ENCODE measurements at regions not wholly inside any gene's neighbourhood (a gene's known extent, or its start where the extent isn't known, plus 50 kb on each side); places are given as distances from the start of the nearest gene placed in this dataset.
"Not testable (repeated sequence)": the region's sequence is repeated elsewhere in the genome, so short reads cannot be mapped to it uniquely, and the experiment has no call there.

DNA sequence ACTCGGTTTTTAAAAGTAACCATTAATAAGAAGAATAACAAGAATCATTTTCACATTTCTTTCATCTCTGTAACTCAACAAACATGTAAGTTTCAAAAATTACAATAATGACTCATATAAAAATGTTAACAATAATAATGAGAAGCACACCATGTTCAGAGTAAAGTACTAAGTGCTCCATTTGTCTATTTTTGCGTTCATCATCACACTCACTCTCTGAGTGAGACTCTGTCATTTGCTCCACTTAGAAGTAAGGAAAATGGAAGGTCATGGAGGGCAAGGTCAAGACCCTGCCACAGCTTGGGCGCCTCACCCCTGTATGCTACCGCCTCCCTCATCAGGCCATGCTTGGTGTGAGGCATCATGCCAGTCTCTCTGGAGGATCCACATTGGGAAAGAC, 129.9 kb downstream of the TMEM30B start:
- Mint-ChIP-seq H3K27me3 (ENCODE audit: low read depth) (peaks cover 6% of the 10 kb centered on the region), H3K4me1 (ENCODE audit: low read depth) (peaks cover 4% of the 10 kb centered on the region), H3K27ac (no peak overlapping the region), H3K36me3 (ENCODE audit: low read depth) (no peaks in the 10 kb centered on the region), H3K9me3 (no peaks in the 10 kb centered on the region), H3K4me3 (no peak overlapping the region)
- no peak for DNase-seq
- CTCF ChIA-PET, result no interaction called here
- intact Hi-C loops (cut with micrococcal nuclease), result no loop called here

DNA sequence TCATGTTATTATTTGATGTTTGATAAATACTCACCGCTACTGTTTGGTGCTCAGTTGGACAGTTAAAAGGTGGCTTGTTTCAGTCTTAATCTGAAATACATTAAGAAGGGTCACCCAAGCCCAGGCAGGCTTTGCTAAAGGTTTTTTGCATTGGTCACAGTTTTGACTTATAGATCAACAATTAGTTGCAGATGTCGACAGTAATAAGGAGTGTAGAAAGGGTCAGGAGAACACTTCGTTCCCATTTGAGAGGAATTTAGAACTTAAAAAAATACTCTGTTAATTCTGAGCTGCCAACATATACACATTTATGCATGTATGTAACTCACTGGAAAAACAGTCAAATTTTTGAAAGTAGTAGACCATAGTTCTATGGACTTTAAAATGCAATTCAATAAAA, 130.3 kb downstream of the TMEM30B start:
- Mint-ChIP-seq H3K27me3 (ENCODE audit: low read depth) (peaks cover 6% of the 10 kb centered on the region), H3K27ac (no peak overlapping the region), H3K36me3 (ENCODE audit: low read depth) (no peaks in the 10 kb centered on the region), H3K9me3 (no peaks in the 10 kb centered on the region), H3K4me3 (no peak overlapping the region), H3K4me1 (ENCODE audit: low read depth) (peaks cover 4% of the 10 kb centered on the region)
- intact Hi-C loops (cut with micrococcal nuclease), result no loop called here
- DNase-seq, result no peak
- CTCF ChIA-PET, result no interaction called here

DNA sequence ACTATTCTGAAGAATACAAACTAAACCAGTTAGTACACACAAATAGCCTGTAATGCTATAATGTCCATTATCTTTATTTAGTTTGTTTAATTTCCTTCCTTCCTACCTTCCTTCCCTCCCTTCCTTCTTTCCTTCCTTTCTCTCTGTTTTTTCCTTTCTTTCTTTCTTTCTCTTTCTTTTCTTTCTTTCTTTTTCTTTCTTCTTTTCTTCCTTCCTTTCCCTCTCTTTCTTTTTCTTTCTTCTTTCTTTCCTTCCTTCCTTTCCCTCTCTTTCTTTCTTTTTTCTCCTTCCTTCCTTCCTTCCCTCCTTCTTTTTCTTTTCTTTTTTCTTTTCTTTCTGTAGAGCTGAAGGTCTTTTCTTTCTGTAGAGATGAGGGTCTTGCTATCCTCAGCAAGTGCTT, 131.2 kb downstream of the TMEM30B start:
- Mint-ChIP-seq H3K4me1 (ENCODE audit: low read depth) (peaks cover 4% of the 10 kb centered on the region), H3K27me3 (ENCODE audit: low read depth) (peaks cover 6% of the 10 kb centered on the region), H3K36me3 (ENCODE audit: low read depth) (no peaks in the 10 kb centered on the region), H3K9me3 (peaks cover 4% of the 10 kb centered on the region), H3K4me3 (no peak overlapping the region), H3K27ac (no peak overlapping the region)
- DNase-seq, result no peak
- CTCF ChIA-PET, result no interaction called here
- intact Hi-C loops (cut with micrococcal nuclease), result no loop called here

DNA sequence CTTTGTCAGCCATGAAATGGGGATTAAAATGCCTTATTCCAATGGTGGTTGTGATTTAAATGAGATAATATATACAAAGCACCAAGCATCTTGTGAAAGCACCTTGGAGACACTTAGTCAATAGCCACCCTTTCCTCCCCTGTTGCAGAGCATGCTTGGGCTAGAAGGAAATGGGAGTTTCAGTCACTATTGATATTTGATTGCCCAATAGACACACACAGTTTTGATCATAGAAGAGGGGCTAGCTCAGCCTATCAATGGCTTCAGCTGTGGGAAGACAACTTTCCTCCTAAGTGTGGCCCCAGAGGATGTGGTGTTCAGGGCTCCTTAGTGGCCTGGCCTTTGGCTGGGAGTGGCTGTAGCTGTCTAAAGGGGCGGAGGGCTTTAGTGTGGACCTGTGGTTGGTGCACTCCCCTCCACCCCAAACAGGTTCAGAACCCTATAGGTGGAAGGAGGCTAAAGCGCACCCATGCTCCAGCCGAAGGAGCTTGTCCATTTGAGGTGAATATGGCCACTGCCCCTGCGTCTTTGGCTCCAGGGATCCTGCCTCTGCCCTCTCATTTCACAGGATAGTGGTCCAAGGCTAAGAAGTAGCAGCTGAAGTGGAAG, 132.3 kb downstream of the TMEM30B start:
- no peak overlapping the region for H3K27ac Mint-ChIP-seq
- no peak for DNase-seq
- H3K27me3 Mint-ChIP-seq (ENCODE audit: low read depth), result peaks cover 6% of the 10 kb centered on the region
- intact Hi-C loops (cut with micrococcal nuclease), result no loop called here
- H3K36me3 Mint-ChIP-seq (ENCODE audit: low read depth), result no peaks in the 10 kb centered on the region
- H3K4me1 Mint-ChIP-seq (ENCODE audit: low read depth), result peaks cover 4% of the 10 kb centered on the region
- peaks cover 14% of the 10 kb centered on the region for H3K9me3 Mint-ChIP-seq
- CTCF ChIA-PET, result no interaction called here
- no peak overlapping the region for H3K4me3 Mint-ChIP-seq

DNA sequence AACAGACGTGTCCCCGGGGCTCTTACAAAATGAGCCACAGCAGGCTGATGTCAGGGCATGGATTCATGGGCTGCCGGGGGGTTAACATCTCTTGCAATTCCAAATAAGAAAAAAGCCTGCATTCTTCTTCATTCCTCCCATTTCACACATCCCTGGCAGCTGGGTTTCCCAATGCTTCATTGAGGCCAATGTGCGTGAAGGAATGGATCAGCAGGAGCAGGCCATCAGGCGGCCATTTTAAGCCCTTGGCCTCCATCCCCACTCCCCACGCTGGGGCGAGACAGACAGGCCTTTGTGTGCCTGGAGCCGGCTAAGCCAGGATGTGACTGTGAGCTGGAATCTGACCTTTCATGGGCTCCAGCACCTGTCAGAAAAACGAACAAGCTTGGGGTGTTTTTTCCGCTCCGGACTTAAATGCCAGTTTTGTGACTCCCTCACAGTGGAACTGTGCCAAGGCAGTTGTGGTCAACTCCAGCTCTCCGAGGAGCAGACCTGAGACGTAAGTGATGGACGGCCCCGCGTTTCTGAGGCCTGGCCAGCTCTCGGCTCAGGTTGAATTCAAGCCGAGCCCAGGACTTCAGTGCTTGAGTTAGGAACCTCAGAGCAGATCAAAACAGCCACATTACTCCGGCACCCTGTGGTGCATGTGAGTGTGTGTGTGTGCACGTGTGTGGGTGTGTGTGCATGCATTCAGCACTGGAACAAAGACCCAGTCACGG, 133.1 kb downstream of the TMEM30B start:
- Mint-ChIP-seq H3K27me3 (ENCODE audit: low read depth) (peaks cover 5% of the 10 kb centered on the region), H3K9me3 (peaks cover 21% of the 10 kb centered on the region), H3K36me3 (ENCODE audit: low read depth) (no peaks in the 10 kb centered on the region), H3K4me3 (no peak overlapping the region), H3K4me1 (ENCODE audit: low read depth) (peaks cover 4% of the 10 kb centered on the region), H3K27ac (no peak overlapping the region)
- intact Hi-C loops (cut with micrococcal nuclease), result no loop called here
- DNase-seq, result no peak
- CTCF ChIA-PET, result no interaction called here

DNA sequence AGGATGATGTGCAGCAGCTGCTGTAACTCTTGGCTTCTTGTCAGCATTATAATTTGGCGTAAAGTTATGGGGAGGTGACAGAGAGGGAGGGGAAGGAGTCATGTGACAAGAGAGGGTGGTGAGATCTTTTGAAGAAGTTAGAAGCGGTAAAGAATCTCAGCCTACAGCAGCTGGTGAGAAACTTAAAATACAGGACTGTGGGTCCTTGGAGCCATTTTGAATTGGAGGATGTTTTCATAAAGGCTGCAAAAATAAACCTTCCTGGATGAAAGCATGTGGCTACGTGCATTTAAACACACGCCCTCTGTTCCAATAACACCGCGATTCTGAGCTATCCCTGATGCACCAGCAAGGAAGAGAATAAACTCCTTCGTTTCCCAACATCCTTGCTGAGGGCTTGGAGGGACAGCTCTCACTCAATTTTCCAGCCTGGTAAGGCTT, 133.7 kb downstream of the TMEM30B start:
- intact Hi-C loops (cut with micrococcal nuclease), result no loop called here

DNA sequence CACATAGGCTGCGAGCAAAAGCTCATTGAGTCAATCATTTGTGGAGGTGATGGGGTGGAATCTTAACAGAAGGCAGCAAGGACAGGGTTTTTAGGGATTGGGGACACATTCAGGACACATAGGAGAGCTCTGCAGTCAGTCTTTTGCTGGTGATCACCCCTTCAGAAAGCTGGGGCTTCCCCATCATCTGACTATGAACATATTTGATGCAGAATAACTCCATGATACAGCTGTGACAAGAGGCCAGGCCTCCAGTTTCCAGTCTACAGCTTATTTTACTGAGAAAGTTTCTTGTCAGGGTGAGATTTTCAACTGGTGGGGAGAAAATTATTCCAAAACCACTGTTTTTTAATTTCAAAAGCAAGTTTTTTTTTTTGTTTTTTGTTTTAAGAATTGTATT, 134.2 kb downstream of the TMEM30B start:
- H3K27ac Mint-ChIP-seq, result no peak overlapping the region
- no peak for DNase-seq
- H3K4me3 Mint-ChIP-seq, result no peak overlapping the region
- CTCF ChIA-PET, result interaction anchor here (0.6 kb wide), 1 partner anchor 104 kb away, joined by 5 read pairs; no protein-coding TSS in a partner anchor
- intact Hi-C loops (cut with micrococcal nuclease), result no loop called here
- peaks cover 4% of the 10 kb centered on the region for H3K4me1 Mint-ChIP-seq (ENCODE audit: low read depth)
- H3K36me3 Mint-ChIP-seq (ENCODE audit: low read depth), result no peaks in the 10 kb centered on the region
- peaks cover 22% of the 10 kb centered on the region for H3K9me3 Mint-ChIP-seq
- no peaks in the 10 kb centered on the region for H3K27me3 Mint-ChIP-seq (ENCODE audit: low read depth)

More for the DNA sequence above, 133.7 kb downstream of the TMEM30B start:
- peaks cover 22% of the 10 kb centered on the region for H3K9me3 Mint-ChIP-seq
- H3K36me3 Mint-ChIP-seq (ENCODE audit: low read depth), result no peaks in the 10 kb centered on the region
- no peak for DNase-seq
- peaks cover 4% of the 10 kb centered on the region for H3K4me1 Mint-ChIP-seq (ENCODE audit: low read depth)
- H3K27me3 Mint-ChIP-seq (ENCODE audit: low read depth), result no peaks in the 10 kb centered on the region
- CTCF ChIA-PET, result no interaction called here
- no peak overlapping the region for H3K27ac Mint-ChIP-seq
- H3K4me3 Mint-ChIP-seq, result no peak overlapping the region

DNA sequence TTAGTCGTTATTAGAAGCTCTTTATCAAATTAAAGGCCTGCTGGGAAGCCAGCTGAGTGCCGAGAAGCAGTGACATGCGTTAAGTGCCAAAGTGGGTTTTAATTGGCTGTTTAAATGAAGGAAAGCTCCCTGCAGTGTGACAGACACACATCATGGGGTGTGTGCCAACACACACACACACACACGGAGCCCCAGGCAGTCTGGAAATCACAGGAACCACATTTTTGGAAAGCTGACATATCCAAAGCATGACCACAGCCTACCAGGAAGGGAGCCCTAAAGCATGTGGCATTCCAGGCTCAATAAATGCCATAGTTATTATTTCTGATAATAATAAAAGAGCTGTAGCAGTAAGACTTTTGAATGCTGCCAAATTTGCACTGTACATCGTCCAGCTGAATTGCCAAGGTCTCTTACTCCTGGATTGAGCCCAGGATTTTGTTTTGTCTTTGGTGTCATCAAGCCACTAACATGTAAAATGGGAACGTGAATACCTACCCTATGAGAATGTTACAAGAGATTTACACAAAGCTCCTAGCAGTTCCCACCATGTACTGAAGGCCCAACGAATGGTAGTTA, 135.1 kb downstream of the TMEM30B start:
- Mint-ChIP-seq H3K9me3 (peaks cover 22% of the 10 kb centered on the region), H3K4me3 (no peak overlapping the region), H3K27ac (no peak overlapping the region), H3K27me3 (ENCODE audit: low read depth) (no peaks in the 10 kb centered on the region), H3K36me3 (ENCODE audit: low read depth) (no peaks in the 10 kb centered on the region), H3K4me1 (ENCODE audit: low read depth) (peaks cover 4% of the 10 kb centered on the region)
- intact Hi-C loops (cut with micrococcal nuclease), result no loop called here
- CTCF ChIA-PET, result no interaction called here
- DNase-seq, result no peak

DNA sequence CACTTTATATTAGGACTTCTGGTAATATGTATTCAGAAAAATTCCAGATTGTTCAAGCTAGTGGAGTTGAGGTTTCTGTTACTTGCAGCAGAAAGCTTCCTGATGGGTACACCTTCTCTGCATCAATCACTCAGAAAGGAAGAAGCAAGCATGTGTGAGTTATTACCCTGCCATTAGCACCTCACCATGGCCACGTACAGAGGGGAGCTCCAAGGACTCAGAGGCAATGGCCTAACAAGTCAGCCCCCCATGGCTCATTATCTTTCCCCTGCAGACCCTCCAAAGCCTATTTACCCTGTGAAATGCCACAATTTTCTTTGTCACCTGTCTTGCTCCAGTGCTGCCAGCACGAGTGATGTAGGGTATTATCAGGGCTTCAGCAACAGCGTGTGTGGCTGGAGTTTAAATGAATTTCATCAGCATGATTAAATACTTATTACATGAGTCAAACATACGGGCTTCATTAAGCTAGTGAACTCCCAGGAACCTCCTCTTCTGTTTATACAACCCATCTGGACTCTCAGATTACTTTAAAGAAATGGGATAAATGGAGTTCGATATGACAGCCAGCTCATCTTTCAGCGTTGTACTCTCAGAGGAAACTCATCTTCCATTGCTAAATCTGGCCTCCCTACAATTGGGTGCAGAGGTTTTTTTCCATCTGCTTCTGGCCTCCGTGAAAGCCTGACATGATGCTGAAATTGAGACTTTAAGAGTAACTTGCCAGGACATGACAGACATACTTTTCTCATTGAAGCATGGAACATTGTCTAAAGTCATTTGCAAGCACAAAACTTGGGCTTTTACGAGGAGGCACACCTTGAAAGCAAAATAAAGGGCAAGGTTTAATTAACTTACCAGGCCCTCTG, 135.9 kb downstream of the TMEM30B start:
- Mint-ChIP-seq H3K9me3 (peaks cover 22% of the 10 kb centered on the region), H3K4me1 (ENCODE audit: low read depth) (peaks cover 4% of the 10 kb centered on the region), H3K27ac (no peak overlapping the region), H3K36me3 (ENCODE audit: low read depth) (no peaks in the 10 kb centered on the region), H3K4me3 (no peak overlapping the region), H3K27me3 (ENCODE audit: low read depth) (no peaks in the 10 kb centered on the region)
- intact Hi-C loops (cut with micrococcal nuclease), result no loop called here
- CTCF ChIA-PET, result no interaction called here
- no peak for DNase-seq

DNA sequence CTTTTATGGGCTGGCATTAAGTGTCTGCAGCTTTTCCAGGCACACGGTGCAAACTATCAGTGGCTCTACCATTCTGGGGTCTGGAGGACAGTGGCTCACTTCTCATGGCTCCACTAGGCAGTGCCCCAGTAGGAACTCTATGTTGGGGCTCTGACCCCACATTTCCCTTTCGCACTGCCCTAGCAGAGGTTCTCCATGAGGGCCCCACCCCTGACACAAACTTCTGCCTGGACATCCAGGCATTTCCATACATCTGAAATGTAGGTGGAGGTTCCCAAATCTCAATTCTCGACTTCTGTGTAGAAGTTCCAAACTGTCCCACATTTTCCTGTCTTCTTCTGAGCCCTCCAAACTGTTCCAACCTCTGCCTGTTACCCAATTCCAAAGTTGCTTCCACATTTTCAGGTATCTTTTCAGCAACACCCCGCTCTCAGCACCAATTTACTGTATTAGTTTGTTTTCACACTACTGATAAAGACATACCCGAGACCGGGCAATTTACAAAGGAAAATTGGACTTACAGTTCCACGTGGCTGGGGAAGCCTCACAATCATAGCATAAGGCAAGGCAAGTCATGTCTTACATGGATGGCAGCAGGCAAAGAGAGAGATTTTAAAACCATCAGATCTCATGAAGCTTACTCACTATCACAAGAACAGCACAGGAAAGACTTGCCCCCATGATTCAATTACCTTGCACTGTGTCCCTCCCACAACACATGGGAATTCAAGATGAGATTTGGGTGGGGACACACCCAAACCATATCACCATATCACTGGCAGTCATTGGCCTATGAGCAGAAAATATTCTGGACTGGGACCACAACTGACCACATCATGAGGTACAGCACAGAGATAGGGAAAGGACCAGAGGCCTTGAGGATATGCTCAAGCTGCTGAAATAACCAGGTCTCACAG, 136.8 kb downstream of the TMEM30B start:
- H3K4me1 Mint-ChIP-seq (ENCODE audit: low read depth); H3K27ac Mint-ChIP-seq; H3K27me3 Mint-ChIP-seq (ENCODE audit: low read depth); H3K36me3 Mint-ChIP-seq (ENCODE audit: low read depth); intact Hi-C loops (cut with micrococcal nuclease); H3K4me3 Mint-ChIP-seq; DNase-seq; CTCF ChIA-PET: not testable (repeated sequence)
- H3K9me3 Mint-ChIP-seq, result peaks cover 22% of the 10 kb centered on the region

DNA sequence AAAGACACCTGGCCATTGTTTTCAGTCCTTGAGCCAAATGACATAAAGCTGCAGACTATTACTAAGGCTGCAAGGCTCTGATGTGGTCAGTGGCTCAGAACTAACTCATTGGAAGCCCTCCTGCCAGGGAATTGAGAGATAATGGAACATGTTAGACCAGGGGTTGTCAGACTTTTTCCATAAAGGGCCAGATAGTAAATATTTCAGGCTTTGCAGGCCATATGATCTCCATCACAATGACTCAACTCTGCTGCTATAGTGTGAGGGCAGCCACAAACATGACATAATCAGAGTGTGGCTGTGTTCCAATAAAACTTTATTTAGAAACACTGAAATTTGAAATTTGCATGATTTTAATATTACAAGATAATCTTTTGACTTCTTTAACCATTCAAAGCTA, 140.3 kb downstream of the TMEM30B start:
- intact Hi-C loops (cut with micrococcal nuclease), result no loop called here
- CTCF ChIA-PET, result interaction anchor here (1.4 kb wide), 1 partner anchor 113 kb away, joined by 3 read pairs; no protein-coding TSS in a partner anchor
- Mint-ChIP-seq H3K36me3 (ENCODE audit: low read depth) (no peaks in the 10 kb centered on the region), H3K27me3 (ENCODE audit: low read depth) (peaks cover 11% of the 10 kb centered on the region), H3K9me3 (peaks cover 35% of the 10 kb centered on the region), H3K4me3 (no peak overlapping the region), H3K4me1 (ENCODE audit: low read depth) (no peaks in the 10 kb centered on the region), H3K27ac (no peak overlapping the region)
- no peak for DNase-seq
